ENCODE measurements at regions not wholly inside any gene's neighbourhood (a gene's known extent, or its start where the extent isn't known, plus 50 kb on each side); places are given as distances from the start of the nearest gene placed in this dataset.

DNA sequence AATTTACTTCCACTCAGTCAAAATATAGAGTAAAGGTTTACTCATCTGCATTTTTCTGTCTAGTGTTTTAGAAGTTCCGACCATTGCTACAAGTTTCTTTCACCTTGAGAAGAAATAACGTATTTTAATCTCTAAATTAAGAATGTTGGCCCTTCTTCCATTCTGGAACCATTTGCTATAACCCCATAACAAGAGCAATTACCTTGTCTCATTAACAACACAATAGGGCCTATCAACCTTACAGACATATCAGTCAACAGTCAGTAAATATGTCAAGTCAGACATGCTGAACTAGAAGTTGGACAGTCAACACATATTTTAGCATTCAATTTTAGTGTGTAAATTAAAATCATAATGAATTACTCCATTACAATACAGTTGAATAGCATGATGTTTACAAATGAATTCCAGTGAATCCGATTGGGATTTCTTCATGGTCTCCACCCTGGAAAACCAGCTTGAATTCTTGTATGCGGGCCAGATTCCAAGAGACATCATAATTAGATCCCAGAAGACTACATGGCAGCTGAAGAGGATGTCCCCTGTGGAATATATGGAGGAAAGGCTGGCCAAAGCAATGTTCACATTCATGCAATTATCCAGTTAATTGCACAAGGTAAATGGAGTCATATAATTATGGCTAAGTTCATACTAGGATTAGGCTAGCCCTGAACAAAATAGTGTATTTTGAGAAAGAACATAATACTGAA, 196.2 kb upstream of the TARS1 start (continued):
- TF ChIP-seq, protein P1, sequence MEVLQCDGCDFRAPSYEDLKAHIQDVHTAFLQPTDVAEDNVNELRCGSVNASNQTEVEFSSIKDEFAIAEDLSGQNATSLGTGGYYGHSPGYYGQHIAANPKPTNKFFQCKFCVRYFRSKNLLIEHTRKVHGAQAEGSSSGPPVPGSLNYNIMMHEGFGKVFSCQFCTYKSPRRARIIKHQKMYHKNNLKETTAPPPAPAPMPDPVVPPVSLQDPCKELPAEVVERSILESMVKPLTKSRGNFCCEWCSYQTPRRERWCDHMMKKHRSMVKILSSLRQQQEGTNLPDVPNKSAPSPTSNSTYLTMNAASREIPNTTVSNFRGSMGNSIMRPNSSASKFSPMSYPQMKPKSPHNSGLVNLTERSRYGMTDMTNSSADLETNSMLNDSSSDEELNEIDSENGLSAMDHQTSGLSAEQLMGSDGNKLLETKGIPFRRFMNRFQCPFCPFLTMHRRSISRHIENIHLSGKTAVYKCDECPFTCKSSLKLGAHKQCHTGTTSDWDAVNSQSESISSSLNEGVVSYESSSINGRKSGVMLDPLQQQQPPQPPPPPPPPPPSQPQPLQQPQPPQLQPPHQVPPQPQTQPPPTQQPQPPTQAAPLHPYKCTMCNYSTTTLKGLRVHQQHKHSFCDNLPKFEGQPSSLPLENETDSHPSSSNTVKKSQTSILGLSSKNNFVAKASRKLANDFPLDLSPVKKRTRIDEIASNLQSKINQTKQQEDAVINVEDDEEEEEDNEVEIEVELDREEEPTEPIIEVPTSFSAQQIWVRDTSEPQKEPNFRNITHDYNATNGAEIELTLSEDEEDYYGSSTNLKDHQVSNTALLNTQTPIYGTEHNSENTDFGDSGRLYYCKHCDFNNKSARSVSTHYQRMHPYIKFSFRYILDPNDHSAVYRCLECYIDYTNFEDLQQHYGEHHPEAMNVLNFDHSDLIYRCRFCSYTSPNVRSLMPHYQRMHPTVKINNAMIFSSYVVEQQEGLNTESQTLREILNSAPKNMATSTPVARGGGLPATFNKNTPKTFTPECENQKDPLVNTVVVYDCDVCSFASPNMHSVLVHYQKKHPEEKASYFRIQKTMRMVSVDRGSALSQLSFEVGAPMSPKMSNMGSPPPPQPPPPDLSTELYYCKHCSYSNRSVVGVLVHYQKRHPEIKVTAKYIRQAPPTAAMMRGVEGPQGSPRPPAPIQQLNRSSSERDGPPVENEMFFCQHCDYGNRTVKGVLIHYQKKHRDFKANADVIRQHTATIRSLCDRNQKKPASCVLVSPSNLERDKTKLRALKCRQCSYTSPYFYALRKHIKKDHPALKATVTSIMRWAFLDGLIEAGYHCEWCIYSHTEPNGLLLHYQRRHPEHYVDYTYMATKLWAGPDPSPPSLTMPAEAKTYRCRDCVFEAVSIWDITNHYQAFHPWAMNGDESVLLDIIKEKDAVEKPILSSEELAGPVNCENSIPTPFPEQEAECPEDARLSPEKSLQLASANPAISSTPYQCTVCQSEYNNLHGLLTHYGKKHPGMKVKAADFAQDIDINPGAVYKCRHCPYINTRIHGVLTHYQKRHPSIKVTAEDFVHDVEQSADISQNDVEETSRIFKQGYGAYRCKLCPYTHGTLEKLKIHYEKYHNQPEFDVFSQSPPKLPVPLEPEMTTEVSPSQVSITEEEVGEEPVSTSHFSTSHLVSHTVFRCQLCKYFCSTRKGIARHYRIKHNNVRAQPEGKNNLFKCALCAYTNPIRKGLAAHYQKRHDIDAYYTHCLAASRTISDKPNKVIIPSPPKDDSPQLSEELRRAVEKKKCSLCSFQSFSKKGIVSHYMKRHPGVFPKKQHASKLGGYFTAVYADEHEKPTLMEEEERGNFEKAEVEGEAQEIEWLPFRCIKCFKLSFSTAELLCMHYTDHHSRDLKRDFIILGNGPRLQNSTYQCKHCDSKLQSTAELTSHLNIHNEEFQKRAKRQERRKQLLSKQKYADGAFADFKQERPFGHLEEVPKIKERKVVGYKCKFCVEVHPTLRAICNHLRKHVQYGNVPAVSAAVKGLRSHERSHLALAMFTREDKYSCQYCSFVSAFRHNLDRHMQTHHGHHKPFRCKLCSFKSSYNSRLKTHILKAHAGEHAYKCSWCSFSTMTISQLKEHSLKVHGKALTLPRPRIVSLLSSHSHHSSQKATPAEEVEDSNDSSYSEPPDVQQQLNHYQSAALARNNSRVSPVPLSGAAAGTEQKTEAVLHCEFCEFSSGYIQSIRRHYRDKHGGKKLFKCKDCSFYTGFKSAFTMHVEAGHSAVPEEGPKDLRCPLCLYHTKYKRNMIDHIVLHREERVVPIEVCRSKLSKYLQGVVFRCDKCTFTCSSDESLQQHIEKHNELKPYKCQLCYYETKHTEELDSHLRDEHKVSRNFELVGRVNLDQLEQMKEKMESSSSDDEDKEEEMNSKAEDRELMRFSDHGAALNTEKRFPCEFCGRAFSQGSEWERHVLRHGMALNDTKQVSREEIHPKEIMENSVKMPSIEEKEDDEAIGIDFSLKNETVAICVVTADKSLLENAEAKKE (CRISPR knock-in tag; IDR thresholded peaks at IDR 0.05) = no peak

DNA sequence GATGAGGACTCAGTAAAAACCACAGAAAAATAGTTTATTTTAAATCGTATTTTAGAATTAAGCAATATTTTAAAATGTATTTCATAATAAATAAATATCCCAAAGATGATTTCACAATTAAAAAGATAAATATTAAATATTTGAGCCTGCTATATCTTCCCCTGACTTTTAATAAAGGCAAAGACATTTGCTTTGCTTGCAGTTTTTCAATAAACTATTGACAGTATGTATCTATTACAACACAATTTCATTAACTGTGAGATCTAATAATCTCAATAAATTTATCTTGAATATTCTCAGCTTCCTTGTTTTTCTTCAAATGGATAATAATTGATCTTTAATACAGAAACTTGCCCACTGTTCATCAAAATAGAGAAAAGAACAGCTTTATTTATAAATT, 186.2 kb upstream of the TARS1 start:
- no peaks in the 10 kb centered on the region for H3K36me3 Mint-ChIP-seq (ENCODE audit: low read depth)
- H4K20me1 ChIP-seq (replicated peaks; ENCODE audit: insufficient read depth) = no peaks in the 10 kb centered on the region
- no peaks in the 10 kb centered on the region for H3K9me3 Mint-ChIP-seq
- no peak overlapping the region for H3K27ac ChIP-seq (ENCODE audit: low read depth)
- no peaks in the 10 kb centered on the region for H3K9me2 ChIP-seq (ENCODE audit: insufficient read depth)
- no peaks in the 10 kb centered on the region for H3K4me1 Mint-ChIP-seq
- TF ChIP-seq CREB1 (CRISPR knock-in tag; IDR thresholded peaks at IDR 0.05; ENCODE audit: low read depth) (no peak), STAT1 (IDR thresholded peaks at IDR 0.05; ENCODE audit: unreplicated experiment) (no peak), CTCF (conservative IDR thresholded peaks at IDR 0.05; ENCODE audit: low read depth in 2 of 2) (no peak), NANOG (IDR thresholded peaks at IDR 0.05; ENCODE audit: borderline replicate concordance) (no peak), POLR2AphosphoS5 (IDR thresholded peaks at IDR 0.05; ENCODE audit: low read depth) (no peak), EZH2phosphoT487 (IDR thresholded peaks at IDR 0.05; ENCODE audit: unreplicated experiment) (no peak)
- TF ChIP-seq, protein P1 (CRISPR knock-in tag; IDR thresholded peaks at IDR 0.05) = no peak
- DNase-seq (ENCODE audit: low spot score) (no peak), ATAC-seq (no peak)
- no peak overlapping the region for H3K4me3 Mint-ChIP-seq
- no peaks in the 10 kb centered on the region for H3K79me2 ChIP-seq (replicated peaks; ENCODE audit: insufficient read depth)
- no peak overlapping the region for H2AFZ ChIP-seq
- H3K27me3 Mint-ChIP-seq (ENCODE audit: insufficient read depth, low read depth, poor library complexity) = no peaks in the 10 kb centered on the region
- H3K27ac Mint-ChIP-seq = no peak overlapping the region
- no peaks in the 10 kb centered on the region for H3K4me1 ChIP-seq (ENCODE audit: insufficient read depth)
- H3K4me2 ChIP-seq = no peak overlapping the region
- H3K36me3 ChIP-seq (ENCODE audit: insufficient read depth) = no peaks in the 10 kb centered on the region
- no peak overlapping the region for H3K4me3 ChIP-seq
- H3F3A ChIP-seq (replicated peaks; ENCODE audit: low read depth) = no peaks in the 10 kb centered on the region
- H3K27me3 ChIP-seq (ENCODE audit: insufficient read depth) = no peaks in the 10 kb centered on the region

Data from GM23338 (cell line).